Stimulated activated naive CD4-positive, alpha-beta T cell (primary cell): ENCODE measurements at regions not wholly inside any gene's neighbourhood (a gene's known extent, or its start where the extent isn't known, plus 50 kb on each side); places are given as distances from the start of the nearest gene placed in this dataset.

Source experiments
- DNase-seq, 6 experiments: peaks; one replicate each; lab custom pipeline; 2025; lab: John Stamatoyannopoulos, UW

DNA sequence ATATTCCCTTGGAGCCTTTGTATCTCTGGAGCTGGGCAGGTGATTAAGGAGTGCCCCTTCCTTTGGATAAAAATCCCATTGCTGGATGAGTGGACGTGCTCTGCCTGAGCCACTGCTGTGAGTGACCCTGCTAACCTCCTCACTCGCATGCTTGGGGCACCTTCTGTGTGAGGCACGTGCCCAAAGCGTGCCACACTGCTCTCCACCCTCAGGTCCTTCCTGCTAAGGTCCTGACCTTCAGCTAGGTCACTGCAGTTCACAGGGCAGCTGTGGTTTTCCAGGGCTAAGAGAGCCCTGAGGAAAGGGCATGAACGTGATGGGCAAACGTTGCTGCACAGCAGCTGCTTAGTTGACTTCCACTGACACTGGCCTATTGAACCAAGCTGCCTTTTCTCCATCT lies 204.4 kb upstream of the COBL start:
- no peak for DNase-seq

GRCh38 chr7:51518646-51519045 lies 202.0 kb upstream of the COBL start:
- no peak for DNase-seq

DNA sequence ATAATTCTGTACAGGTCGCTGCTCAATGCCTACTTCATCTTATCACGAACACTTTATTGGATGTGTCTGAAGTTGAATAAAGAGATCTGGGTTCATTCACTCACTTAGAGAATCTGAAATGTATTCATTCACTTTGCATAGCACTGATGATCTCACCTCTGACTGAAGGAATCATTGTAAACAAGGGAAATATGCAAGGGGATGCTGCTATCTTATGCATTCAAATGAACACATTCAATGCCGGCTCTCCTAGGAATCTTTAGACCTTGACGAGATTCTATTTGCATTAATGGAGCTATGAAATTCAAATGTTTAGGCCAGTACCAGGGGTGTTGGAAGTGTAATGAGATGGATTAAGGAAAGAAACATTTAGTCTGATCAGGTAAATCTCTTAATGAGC lies 200.6 kb upstream of the COBL start:
- no peak for DNase-seq

- DNase-seq = no peak
Observed at GRCh38 chr7:51501620-51502019, 185.0 kb upstream of the COBL start.

GRCh38 chr7:51482976-51483375 lies 166.4 kb upstream of the COBL start:
- no peak for DNase-seq

- DNase-seq = no peak
Observed at GRCh38 chr7:51481421-51481820, 164.8 kb upstream of the COBL start.

DNA sequence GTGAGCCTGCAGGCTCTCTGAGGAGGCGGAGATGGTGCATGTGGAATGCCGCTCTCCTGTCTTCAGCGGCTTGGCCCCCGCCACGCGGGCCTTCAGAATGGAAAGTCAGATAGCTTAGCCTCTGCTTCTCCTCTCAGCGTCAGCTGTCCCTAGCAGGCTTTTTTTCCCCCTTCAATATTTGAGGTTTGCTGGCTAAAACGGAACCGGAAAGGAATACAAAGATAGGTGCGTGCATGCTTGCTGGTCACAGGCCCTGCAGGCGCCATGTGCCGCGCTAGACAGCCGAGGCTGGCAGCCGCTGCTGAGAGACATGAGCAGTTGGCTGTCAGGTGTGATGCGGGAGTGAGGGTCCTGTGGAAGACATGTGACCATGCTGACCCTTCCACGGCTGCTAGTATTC lies 161.2 kb upstream of the COBL start:
- no peak for DNase-seq

DNA sequence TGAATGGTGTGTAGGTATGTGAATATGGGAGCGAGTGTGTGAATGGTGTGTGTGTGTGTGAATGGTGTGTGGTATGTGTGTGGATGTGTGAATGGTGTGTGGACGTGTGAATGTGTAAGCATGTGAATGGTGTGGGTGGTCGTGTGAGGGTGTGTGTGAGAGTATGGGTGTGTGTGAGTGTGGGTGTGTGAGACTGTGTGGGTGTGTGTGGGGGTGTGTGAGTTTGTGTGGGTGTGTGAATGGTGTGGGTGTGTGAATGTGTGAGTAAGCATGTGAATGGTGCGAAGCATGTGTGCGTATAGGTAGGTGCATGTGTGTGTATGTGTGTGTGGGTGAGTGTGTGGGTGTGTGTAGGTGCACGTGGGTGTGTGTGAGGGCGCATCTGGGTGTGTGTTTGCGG lies 160.7 kb upstream of the COBL start:
- DNase-seq = no peak

DNA sequence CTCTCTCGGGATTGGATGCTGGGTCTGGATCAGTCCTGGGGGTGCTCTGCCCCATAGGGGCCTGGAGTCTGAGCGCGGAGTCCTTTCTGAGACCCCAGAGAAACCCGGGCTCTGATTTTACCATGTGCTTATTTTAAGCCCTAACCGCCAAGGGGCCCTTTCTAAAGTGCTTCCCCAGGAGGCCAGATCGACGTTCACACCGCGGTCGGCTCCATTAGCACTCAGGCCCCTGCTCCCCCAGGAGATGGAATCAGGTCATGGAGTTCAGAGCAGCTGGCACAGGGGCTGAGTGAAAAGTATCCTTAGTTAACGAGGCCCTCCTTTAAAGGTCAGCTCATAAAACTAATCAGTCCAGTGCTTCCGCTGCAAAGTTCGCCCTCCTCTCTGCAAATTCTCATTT lies 159.4 kb upstream of the COBL start:
- no peak for DNase-seq

DNA sequence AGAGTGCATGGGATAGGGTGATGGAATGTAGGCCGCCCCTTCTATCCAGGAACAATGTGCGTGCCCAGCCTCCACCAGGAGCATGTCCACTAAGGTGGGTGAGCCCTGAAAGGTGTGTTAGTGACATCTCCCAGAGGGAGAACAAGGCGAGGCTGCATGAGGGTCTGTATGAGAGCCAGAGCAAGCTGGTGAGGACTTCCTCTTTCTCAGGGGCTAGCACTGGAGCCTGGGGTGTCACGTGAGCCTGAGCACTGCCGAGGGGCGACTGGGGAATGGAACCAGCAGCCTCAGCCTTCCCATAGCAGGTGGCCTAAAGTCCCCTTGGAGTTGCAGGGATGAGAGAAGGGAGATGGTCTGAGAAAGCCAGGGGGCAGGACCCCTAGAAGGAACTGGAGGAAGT lies 156.3 kb upstream of the COBL start:
- DNase-seq = no peak

- DNase-seq = no peak
Observed at GRCh38 chr7:51471981-51472296, 155.3 kb upstream of the COBL start.

GRCh38 chr7:51471210-51471980 lies 154.8 kb upstream of the COBL start:
- DNase-seq = no peak

- peak in 2 of 6 experiments; percentile 29 to 36 for DNase-seq
Observed at GRCh38 chr7:51467384-51468017, 150.9 kb upstream of the COBL start.

- DNase-seq = no peak
Observed at GRCh38 chr7:51459809-51460208, 143.2 kb upstream of the COBL start.

- no peak for DNase-seq
Observed at GRCh38 chr7:51458693-51459092, 142.1 kb upstream of the COBL start.

GRCh38 chr7:51457079-51457478 lies 140.5 kb upstream of the COBL start:
- DNase-seq = no peak

DNA sequence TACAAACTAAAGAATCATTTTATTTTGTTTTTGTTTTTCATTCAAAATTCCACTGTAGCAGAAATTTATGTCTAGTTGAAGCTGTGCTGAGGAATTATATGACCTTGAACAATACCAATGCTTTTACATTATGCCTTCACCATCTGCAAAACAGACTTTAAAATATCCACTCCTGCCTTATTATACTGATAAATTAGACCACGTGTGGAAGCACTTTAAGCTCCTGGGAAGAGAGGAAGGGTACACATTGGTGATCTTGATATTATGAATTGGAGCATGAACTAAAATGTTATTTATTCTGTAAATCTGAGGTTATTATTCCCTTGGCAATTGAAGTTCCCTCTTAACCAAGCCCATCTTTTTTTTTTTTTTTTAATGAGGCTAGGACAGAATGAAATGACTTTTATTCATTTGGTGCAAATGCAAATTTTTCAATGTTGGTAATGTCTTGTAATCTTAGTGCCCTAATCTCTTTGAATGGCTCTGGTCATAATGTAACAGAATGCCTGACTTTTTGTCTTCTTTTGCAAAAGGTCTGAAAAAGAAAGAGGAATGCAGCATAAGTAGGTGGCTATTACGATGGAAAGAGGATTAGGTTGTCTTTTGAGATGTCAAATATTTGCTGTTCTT lies 139.9 kb upstream of the COBL start:
- no peak for DNase-seq

- DNase-seq = no peak
Observed at GRCh38 chr7:51455948-51456347, 139.3 kb upstream of the COBL start.

DNA sequence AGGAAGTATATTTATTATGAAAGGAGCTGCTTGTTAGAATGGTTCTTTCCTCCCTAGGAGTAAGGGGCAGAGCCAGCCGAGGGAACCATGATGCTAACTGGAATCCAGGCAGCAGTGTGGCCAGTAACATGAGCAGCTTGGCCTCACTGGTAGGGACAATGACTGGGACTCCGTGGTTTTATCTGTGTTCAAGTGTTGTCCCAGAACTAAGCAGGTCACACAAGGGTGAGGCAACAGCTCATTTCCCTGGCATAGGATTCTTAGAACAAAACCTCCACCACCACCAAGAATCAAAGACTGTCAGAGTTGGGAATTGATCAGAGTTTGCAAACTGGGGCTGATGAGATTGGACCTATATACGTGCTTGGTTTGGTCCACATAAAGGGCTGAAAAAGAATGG lies 138.9 kb upstream of the COBL start:
- no peak for DNase-seq

DNA sequence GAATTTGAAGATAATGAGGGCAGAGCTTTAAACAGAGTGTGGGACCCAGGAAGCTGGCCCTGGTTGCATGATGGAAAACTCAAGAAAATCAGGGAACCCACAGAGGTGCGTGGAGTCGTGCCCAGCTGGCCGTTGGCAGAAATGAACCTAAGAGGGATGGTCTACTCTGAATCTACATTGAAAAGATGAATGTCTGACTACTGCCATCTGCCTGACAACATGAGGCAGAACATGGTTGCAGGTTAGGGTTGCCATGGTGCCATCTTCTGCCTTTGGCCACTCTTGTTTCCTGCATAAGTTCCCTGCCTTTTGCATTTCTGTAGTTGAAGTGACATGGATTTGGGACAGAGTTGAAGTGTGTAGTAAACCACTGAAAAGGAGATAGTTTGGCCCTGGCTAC lies 138.5 kb upstream of the COBL start:
- no peak for DNase-seq

DNA sequence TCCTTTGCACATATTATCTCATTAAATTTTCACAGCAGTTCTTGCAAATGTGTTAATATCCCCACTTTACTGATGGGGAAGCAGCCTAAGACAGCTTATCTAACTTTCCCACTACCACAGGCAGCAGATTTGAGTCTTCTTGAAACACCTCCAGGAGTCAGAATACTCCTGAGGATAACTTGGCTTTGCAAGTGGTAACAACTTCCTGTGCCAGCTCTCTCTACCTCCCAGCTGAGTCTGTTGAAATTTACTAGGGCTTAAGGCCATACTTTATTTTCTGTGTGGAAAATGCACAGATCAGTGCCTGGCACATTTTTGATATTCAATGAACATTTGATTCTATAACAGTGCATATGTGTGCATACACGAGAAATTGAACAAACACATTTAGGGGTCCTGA lies 136.1 kb upstream of the COBL start:
- DNase-seq = no peak

DNA sequence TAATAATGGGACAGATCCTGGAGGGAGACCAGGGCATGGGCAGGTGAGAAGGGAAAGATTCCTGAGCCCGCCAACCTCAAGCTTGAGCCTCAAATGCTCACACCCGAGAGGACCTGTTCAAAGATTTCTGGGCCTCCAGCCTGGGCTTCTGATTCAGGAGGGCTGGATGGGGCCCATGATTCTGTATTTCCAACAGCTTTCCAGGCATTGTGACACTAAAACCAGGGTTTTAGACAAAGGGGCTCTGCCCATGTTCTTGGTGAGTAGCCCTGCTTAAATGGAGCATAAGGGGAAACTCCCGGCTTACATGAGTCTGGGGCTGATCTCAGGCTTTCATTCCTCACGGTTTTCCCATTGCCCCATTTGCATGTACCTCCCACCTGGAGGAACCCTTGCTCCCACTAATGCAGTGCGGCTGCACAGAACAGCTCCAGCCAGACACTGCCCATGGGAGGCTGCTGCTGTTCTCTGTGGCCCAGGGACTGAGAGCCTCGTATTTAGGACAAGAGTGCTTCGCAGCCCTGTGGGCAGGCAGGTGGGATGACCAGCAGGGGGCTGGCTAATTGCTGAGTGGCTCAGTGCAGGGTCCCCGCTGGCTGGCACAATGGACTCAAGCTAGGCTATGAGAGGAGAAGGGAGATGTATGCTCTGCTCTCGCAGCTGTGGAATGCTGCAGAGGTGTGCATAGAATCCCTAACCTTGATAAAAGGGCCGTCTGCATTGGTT lies 135.3 kb upstream of the COBL start:
- no peak for DNase-seq

DNA sequence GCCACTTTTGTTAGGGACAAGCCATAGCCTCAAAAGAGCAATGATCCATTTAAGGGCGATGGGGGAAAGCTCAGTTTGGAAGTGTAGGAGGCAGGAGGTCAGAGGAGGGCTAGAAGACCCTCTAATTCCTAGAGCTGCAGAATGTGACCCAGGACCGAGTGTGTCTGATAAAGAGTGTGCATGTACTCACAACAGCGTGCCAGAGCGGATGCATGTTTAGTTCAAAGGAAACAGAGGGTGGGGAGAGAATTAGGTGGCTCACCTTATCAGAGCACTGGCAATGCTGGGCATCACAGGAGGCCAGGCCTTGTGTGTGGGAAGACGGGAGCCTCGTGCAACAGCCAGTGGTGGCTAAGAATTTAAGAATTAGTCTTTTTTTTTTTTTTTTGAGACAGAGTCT lies 133.9 kb upstream of the COBL start:
- no peak for DNase-seq
